ENCODE measurements at regions not wholly inside any gene's neighbourhood (a gene's known extent, or its start where the extent isn't known, plus 50 kb on each side); places are given as distances from the start of the nearest gene placed in this dataset. TPM values are rescaled to one million over a fixed set of nuclear protein-coding genes. Genes with fewer than 3 reads are reported as not detected.

DNA sequence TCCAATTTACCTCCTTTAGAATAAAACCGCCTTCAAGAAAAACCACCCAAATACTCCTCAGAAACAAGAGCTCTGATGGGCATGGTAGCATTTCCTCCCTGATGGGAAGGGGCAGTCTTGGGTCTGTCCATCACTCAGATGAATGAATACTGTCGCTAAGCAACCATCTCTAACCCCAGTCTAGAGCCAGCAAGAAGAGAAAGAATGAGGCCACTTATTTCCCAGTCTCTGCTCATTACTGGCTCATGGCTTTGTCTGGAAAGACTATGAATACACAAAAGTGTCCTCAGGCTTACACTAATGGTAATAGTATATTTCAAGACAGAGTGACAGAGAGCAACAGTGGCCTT, 51.0 kb upstream of the F3 start:
- TF ChIP-seq POLR2AphosphoS5 (IDR thresholded peaks at IDR 0.05; ENCODE audit: low read depth) (no peak), SPI1 (IDR thresholded peaks at IDR 0.05; ENCODE audit: borderline replicate concordance, low read depth) (no peak), GABPA (IDR thresholded peaks at IDR 0.05; ENCODE audit: low read depth) (no peak)
- TF ChIP-seq, protein P1, sequence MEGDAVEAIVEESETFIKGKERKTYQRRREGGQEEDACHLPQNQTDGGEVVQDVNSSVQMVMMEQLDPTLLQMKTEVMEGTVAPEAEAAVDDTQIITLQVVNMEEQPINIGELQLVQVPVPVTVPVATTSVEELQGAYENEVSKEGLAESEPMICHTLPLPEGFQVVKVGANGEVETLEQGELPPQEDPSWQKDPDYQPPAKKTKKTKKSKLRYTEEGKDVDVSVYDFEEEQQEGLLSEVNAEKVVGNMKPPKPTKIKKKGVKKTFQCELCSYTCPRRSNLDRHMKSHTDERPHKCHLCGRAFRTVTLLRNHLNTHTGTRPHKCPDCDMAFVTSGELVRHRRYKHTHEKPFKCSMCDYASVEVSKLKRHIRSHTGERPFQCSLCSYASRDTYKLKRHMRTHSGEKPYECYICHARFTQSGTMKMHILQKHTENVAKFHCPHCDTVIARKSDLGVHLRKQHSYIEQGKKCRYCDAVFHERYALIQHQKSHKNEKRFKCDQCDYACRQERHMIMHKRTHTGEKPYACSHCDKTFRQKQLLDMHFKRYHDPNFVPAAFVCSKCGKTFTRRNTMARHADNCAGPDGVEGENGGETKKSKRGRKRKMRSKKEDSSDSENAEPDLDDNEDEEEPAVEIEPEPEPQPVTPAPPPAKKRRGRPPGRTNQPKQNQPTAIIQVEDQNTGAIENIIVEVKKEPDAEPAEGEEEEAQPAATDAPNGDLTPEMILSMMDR (IDR thresholded peaks at IDR 0.05; ENCODE audit: insufficient read depth, low read length): no peak
- TF ChIP-seq, protein P2, sequence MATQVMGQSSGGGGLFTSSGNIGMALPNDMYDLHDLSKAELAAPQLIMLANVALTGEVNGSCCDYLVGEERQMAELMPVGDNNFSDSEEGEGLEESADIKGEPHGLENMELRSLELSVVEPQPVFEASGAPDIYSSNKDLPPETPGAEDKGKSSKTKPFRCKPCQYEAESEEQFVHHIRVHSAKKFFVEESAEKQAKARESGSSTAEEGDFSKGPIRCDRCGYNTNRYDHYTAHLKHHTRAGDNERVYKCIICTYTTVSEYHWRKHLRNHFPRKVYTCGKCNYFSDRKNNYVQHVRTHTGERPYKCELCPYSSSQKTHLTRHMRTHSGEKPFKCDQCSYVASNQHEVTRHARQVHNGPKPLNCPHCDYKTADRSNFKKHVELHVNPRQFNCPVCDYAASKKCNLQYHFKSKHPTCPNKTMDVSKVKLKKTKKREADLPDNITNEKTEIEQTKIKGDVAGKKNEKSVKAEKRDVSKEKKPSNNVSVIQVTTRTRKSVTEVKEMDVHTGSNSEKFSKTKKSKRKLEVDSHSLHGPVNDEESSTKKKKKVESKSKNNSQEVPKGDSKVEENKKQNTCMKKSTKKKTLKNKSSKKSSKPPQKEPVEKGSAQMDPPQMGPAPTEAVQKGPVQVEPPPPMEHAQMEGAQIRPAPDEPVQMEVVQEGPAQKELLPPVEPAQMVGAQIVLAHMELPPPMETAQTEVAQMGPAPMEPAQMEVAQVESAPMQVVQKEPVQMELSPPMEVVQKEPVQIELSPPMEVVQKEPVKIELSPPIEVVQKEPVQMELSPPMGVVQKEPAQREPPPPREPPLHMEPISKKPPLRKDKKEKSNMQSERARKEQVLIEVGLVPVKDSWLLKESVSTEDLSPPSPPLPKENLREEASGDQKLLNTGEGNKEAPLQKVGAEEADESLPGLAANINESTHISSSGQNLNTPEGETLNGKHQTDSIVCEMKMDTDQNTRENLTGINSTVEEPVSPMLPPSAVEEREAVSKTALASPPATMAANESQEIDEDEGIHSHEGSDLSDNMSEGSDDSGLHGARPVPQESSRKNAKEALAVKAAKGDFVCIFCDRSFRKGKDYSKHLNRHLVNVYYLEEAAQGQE (IDR thresholded peaks at IDR 0.05; ENCODE audit: insufficient replicate concordance, low read depth): no peak
- Histone ChIP-seq H3K4me3 (replicated peaks; ENCODE audit: insufficient read depth, low read length) (no peak overlapping the region), H3K27me3 (ENCODE audit: insufficient read depth, poor library complexity, severe bottlenecking) (no peaks in the 10 kb centered on the region), H3K27ac (replicated peaks) (no peak overlapping the region)
- DNase-seq (ENCODE audit: low read depth in 1 of 2, low spot score in 1 of 2): no peak

DNA sequence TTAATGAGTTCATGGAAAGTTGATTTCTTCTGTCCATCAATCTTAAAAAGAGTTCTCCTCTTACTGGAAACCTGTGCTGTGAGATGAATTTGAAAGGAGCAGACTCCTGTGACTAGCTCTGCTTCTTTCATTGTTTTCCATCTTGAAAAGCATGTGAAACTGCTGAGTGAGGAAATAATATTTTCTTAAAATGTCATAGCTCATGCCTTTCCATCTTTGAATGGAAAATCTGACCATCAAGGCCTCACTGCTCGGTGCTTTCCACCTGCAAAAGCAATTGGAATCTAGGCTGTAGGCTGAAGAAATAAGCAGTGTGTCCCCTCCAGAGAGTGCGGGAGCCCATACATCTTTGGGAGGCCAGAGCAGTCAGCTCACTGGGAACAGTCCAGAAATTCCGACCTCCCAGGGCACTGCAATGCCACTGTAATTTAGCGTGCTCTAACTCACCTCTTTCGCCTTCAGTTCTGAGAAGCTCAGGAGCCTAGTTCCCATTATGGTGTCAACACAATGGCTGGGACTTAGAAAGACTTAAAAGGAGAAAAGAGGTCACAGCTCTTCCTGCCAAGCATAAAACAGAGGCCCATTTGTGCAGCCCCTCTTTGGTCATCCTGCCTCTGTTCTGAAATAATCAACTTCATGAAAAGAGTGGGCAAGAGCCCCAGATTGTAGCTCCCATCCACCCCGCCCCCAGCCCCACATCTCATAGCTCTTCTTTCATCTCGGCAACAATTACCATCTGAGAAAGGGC, 50.4 kb upstream of the F3 start:
- H3K4me3 ChIP-seq (replicated peaks; ENCODE audit: insufficient read depth, low read length): no peak overlapping the region
- no peak overlapping the region for H3K27ac ChIP-seq (replicated peaks)
- H3K27me3 ChIP-seq (ENCODE audit: insufficient read depth, poor library complexity, severe bottlenecking): no peaks in the 10 kb centered on the region
- no peak for DNase-seq (ENCODE audit: low read depth in 1 of 2, low spot score in 1 of 2)
- TF ChIP-seq SPI1 (IDR thresholded peaks at IDR 0.05; ENCODE audit: borderline replicate concordance, low read depth) (no peak), POLR2AphosphoS5 (IDR thresholded peaks at IDR 0.05; ENCODE audit: low read depth) (no peak), GABPA (IDR thresholded peaks at IDR 0.05; ENCODE audit: low read depth) (no peak)
- TF ChIP-seq, protein P2 (IDR thresholded peaks at IDR 0.05; ENCODE audit: insufficient replicate concordance, low read depth): no peak
- TF ChIP-seq, protein P1 (IDR thresholded peaks at IDR 0.05; ENCODE audit: insufficient read depth, low read length): no peak

Small RNA genes in the stretch of these regions (microRNA-seq; reads per million reads assigned to microRNA genes)
- not detected for gene MIR378G
